ENCODE measurements at regions not wholly inside any gene's neighbourhood (a gene's known extent, or its start where the extent isn't known, plus 50 kb on each side); places are given as distances from the start of the nearest gene placed in this dataset.

GRCh38 chr4:24244663-24245490 is 339.5 kb downstream of the DHX15 start:
- no peaks in the 10 kb centered on the region for H3K9me3 ChIP-seq
- no peak for DNase-seq
- H3K36me3 ChIP-seq = no peaks in the 10 kb centered on the region
- H3K4me1 ChIP-seq = no peaks in the 10 kb centered on the region
- H3K27me3 ChIP-seq = no peaks in the 10 kb centered on the region
- TF ChIP-seq CTCF (IDR thresholded peaks at IDR 0.05; ENCODE audit: low read depth, low read length) = no peak
- H3K4me3 ChIP-seq (ENCODE audit: low read depth, low read length) = no peak overlapping the region

GRCh38 chr4:24243641-24244040 is 340.7 kb downstream of the DHX15 start:
- Histone ChIP-seq H3K36me3 (no peaks in the 10 kb centered on the region), H3K9me3 (no peaks in the 10 kb centered on the region), H3K27me3 (no peaks in the 10 kb centered on the region), H3K4me1 (no peaks in the 10 kb centered on the region), H3K4me3 (ENCODE audit: low read depth, low read length) (no peak overlapping the region)
- no peak for TF ChIP-seq CTCF (IDR thresholded peaks at IDR 0.05; ENCODE audit: low read depth, low read length)
- no peak for DNase-seq

GRCh38 chr4:24241511-24241910 is 342.8 kb downstream of the DHX15 start:
- Histone ChIP-seq H3K36me3 (no peaks in the 10 kb centered on the region), H3K4me3 (ENCODE audit: low read depth, low read length) (no peak overlapping the region), H3K4me1 (no peaks in the 10 kb centered on the region), H3K27me3 (no peaks in the 10 kb centered on the region), H3K9me3 (no peaks in the 10 kb centered on the region)
- DNase-seq = no peak
- TF ChIP-seq CTCF (IDR thresholded peaks at IDR 0.05; ENCODE audit: low read depth, low read length) = no peak

GRCh38 chr4:24240655-24241054 is 343.7 kb downstream of the DHX15 start:
- Histone ChIP-seq H3K4me1 (no peaks in the 10 kb centered on the region), H3K4me3 (ENCODE audit: low read depth, low read length) (no peak overlapping the region), H3K9me3 (no peaks in the 10 kb centered on the region), H3K36me3 (no peaks in the 10 kb centered on the region), H3K27me3 (no peaks in the 10 kb centered on the region)
- no peak for DNase-seq
- no peak for TF ChIP-seq CTCF (IDR thresholded peaks at IDR 0.05; ENCODE audit: low read depth, low read length)

- Histone ChIP-seq H3K9me3 (no peaks in the 10 kb centered on the region), H3K4me1 (no peaks in the 10 kb centered on the region), H3K36me3 (no peaks in the 10 kb centered on the region), H3K27me3 (no peaks in the 10 kb centered on the region), H3K4me3 (ENCODE audit: low read depth, low read length) (no peak overlapping the region)
- no peak for TF ChIP-seq CTCF (IDR thresholded peaks at IDR 0.05; ENCODE audit: low read depth, low read length)
- no peak for DNase-seq
Observed at GRCh38 chr4:24237709-24238108, 346.6 kb downstream of the DHX15 start.

- DNase-seq = no peak
- no peaks in the 10 kb centered on the region for H3K9me3 ChIP-seq
- no peak for TF ChIP-seq CTCF (IDR thresholded peaks at IDR 0.05; ENCODE audit: low read depth, low read length)
- no peaks in the 10 kb centered on the region for H3K4me1 ChIP-seq
- H3K27me3 ChIP-seq = no peaks in the 10 kb centered on the region
- H3K4me3 ChIP-seq (ENCODE audit: low read depth, low read length) = no peak overlapping the region
- H3K36me3 ChIP-seq = no peaks in the 10 kb centered on the region
Observed at GRCh38 chr4:24236532-24236931, 346.7 kb upstream of the PPARGC1A start.

Data from BE2C (cell line).